Islet of Langerhans (tissue), 1 donor: ENCODE measurements at regions not wholly inside any gene's neighbourhood (a gene's known extent, or its start where the extent isn't known, plus 50 kb on each side); places are given as distances from the start of the nearest gene placed in this dataset.

Experiments used
- FAIRE-seq: peaks from one replicate; lab custom pipeline; 2011; peaks lifted over from hg19 to GRCh38; lab: Jason Lieb, UNC

GRCh38 chr2:18721038-18721922, 131.9 kb upstream of the NT5C1B start:
- no peak for FAIRE-seq

GRCh38 chr2:18719978-18720775, 130.8 kb upstream of the NT5C1B start:
- FAIRE-seq = no peak

- FAIRE-seq = no peak
These were observed 118.9 kb upstream of the NT5C1B start for GRCh38 chr2:18708203-18708715.

GRCh38 chr2:18706001-18706400, 116.6 kb upstream of the NT5C1B start:
- no peak for FAIRE-seq

DNA sequence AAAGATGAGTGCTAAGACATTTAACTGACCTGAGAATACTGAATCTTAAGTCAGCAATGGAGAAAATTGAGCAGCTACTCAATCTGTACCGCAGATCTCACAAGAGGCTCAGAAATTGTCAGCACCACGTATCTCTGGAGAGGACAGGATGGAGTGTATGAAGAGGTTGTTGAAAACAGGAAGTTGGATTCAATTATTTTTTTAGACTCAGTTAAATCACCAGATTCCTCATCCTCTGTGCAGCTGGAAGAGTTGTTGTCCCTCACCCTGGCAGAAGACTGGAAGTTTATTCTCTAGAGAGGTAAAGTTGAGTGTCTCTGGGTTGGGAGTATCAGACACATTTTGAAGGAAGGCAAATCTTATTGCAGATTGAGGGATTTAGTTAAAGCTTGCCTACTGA, 114.9 kb upstream of the NT5C1B start:
- FAIRE-seq = no peak

DNA sequence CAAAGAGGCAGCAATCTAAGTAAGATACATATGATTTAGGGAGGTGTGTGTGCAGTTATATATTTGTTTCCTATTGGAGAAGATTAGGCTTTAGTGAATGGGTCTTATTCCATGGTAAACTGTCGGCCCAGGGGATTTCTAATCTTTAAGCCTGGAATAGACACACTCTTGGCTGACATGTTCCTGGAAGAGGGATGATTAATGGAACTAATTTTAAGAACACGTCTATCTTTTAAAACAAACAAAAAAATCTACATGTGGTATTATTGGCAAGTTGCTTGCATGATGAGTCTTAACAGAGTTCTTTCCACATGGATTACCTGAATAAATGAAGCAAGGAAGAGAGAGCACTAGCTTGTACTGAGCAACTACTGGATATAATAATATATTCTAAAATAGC, 114.2 kb upstream of the NT5C1B start:
- no peak for FAIRE-seq

GRCh38 chr2:18701981-18702380, 112.6 kb upstream of the NT5C1B start:
- FAIRE-seq = no peak

GRCh38 chr2:18701546-18701945, 112.2 kb upstream of the NT5C1B start:
- FAIRE-seq = no peak

- no peak for FAIRE-seq
These were observed 101.0 kb upstream of the NT5C1B start for GRCh38 chr2:18690342-18690741.

DNA sequence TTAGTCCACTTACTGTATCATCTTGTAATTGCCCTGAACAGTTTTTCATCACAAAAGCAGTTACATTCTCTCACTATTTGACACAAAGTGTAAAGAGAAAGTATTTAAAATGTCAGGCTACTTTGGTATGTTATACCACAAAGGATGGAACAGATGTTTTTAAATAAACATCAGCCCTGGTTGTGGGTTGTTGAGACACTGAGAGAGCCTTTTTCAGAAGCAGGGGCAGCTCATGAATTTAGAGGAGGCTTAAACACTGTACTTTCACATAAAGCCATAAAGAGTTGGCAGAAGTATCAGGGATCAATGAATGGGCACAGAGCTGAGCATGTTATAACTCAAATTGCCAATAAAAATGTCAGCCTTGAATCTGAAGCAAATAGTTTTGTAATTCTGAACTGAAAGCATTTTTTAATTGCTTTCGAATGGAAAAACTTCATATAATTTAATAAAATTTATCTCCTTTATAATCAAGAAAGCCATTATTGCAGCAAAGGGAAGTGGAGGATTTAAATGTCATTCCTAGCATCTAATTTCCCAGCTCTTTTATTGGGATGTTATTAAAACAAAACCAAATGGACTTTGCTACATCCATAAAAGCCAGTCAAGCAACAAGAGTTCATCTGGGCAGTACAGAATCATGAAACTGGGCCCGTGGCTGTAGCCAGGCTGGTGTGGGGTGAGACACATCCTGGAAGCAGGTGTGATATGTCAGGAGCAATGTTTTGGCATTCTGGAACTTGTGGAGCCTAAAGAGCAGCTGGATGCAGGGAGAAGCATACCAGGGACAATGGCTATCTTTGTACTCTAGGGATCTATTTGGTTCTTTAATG, 95.1 kb upstream of the NT5C1B start:
- no peak for FAIRE-seq

- FAIRE-seq = no peak
These were observed 93.3 kb upstream of the NT5C1B start for GRCh38 chr2:18682681-18683080.

GRCh38 chr2:18677280-18677679, 87.9 kb upstream of the NT5C1B start:
- no peak for FAIRE-seq

DNA sequence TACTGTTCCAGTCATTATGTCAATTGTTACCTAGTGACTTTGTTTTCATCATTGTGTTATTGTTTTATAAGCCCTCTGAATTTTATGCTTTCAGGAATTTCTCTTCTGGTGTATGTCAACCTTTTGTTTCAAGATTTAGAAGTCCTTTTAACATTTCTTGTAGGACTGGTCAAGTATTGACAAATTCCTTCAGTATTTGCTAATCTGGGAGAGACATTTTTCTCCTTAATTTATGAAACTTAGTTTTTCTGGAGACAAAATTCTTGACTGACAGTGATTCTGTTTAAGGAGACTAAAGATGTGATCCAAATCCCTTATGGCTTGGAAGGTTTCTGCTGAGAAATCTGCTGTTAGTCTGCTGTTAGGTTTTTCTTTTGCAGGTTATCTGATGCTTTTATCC, 84.9 kb upstream of the NT5C1B start:
- no peak for FAIRE-seq

DNA sequence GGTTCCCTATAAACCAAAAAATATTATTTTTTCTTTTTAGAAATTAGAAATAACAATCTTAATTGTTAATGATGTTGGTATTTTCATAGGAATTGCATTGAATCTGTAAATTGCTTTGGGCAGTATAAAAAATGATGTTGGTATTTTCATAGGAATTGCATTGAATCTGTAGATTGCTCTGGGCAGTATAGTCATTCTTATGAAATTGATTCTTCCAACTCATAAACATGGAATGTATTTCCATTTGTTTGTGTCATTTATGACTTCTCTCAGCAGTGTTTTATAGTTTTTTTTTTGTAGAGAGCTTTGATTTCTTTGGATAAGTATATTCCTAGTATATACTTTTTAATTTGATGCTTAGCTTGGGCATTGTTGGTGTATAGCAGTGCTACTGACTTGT, 82.0 kb upstream of the NT5C1B start:
- FAIRE-seq = no peak

DNA sequence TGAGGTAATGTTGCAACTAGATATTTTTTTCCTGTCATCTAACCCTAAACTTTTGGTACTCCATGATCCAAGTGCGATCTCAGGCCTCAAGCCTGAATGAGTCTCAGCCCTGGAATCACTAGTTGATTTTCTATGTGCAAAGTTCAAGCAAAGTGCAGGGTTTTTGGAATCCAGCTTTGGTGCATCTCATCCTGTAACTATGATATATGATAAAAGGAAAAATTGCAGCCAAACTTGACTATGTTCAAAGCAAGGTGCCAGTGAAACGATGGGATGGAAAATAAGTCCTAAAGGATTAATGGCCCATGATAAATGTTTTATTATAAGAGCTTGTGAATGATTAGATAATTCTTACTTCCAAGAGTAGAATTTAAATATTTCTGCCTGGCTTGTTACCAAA, 78.9 kb upstream of the NT5C1B start:
- no peak for FAIRE-seq

GRCh38 chr2:18664421-18664820, 75.1 kb upstream of the NT5C1B start:
- FAIRE-seq = peak; percentile 60

DNA sequence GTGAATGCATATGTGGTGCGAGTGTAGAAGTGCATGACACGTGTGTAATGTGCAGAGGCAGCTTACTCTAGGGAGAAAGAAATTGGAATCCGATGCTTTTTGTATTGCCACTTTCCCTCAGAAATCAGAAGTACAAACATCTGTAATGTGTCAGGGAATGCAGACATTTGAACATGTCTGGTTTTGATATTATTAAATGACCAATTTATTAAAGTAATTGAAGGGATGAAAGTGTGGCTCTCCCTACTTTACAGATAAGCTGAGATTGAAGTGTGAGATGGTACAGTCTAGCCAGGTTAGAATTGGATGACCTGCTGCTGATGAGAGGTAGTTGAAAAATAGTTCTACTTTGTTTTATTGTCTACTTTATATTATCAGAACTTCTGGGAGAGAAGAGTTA, 74.5 kb upstream of the NT5C1B start:
- no peak for FAIRE-seq

GRCh38 chr2:18662689-18663088, 73.3 kb upstream of the NT5C1B start:
- FAIRE-seq = no peak

DNA sequence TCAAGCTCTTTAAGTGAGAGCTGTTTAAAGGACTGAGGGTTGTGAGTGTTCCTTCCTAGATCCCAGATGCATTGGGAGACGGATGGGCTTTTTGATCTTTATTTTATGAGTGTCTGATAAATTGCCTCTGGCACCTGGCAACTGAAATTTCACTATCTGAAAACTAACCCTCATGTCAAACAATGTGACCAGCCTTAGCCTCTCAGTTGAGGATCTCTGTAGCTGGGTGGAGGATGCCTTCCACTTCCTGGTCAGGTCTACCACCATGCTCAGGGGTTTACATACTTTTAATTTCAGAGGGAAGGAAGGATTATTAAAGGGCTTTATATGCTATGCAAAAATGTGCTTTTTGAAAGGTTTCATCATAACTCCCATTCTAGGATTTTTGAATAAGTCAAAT, 70.5 kb upstream of the NT5C1B start:
- no peak for FAIRE-seq

- no peak for FAIRE-seq
These were observed 66.7 kb upstream of the NT5C1B start for GRCh38 chr2:18656048-18656447.

DNA sequence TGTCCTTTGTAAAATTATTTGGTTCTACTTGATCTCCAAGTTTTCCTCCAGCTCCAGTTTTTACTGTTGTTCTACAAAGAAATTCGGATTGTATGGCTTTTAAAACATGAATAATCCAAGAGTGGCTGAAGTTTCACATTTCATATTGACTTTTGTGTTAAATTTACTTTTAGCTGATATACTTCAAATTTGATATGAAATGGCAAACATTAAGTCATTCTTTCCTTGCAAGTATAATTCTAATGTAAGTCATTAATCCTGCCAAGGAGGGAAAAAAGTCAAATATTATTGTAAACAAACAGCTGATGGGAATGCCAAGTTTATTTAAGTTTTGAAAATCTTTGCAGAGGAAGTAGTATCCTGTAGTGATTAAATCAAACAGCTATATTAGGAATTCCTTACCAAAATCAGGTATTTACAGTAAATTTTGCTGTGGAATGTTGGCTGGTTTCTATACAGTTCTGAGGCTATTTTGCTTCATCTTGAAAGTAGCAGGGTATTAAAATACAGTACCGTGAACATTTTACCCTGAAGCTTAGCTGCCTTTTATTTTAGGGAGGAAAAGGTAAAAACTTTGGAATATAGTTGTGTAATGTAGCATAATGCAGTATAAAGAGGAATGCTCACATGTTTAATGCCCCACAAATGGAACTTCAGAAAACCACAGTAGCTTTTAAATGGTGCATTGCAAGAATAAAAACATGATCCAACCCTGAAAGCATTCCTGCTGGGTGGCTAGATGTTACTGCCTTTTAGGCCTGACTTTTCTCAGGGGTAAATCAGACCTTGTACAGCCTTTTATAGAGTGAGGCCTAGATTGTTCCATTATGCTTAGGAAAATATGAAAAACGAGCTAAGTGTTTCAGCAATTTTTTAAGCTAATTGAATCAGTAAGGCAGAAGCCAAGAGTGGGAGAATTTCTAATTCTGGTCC, 62.7 kb upstream of the NT5C1B start:
- FAIRE-seq = no peak
